ENCODE measurements at regions not wholly inside any gene's neighbourhood (a gene's known extent, or its start where the extent isn't known, plus 50 kb on each side); places are given as distances from the start of the nearest gene placed in this dataset.
"Not testable (repeated sequence)": the region's sequence is repeated elsewhere in the genome, so short reads cannot be mapped to it uniquely, and the experiment has no call there.

DNA sequence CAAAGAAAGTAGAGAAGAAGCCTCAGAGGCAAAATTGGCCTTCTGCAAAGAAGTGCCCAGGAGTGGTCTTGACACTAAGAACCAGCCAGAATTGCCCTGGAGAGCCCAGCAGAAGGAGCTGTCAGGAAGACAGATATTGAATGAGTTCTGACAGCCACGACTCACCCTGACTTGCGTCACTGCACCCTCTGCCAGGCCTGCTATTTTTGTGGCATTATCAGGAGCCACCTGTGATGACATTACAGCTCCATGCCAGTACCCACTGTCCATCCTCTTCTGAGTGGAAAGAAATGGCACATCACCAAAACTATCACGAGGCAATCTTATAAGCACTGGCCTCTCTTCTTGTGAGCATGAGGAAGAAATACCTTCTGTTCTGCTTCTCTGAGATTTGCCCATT lies 67.7 kb downstream of the SMIM20 start:
- DNase-seq: no peak

DNA sequence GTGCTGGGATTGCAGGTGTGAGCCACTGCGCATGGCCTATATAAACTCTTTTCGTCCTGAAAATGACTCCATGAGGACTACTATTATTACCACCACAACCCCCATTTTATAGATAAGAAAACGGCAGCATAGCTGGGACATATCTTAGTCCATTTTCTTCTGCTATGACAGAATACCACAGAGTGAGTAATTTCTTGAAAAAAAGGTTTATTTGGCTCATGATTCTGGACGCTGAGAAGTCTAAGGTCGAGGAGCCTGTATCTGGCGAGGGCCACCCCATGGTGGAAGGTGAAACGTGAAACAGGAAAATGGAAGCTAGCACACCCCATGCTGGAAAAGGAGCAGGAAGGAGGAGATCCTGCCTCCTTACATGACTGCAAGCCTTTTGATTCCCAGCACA lies 68.9 kb downstream of the SMIM20 start:
- DNase-seq: no peak

DNA sequence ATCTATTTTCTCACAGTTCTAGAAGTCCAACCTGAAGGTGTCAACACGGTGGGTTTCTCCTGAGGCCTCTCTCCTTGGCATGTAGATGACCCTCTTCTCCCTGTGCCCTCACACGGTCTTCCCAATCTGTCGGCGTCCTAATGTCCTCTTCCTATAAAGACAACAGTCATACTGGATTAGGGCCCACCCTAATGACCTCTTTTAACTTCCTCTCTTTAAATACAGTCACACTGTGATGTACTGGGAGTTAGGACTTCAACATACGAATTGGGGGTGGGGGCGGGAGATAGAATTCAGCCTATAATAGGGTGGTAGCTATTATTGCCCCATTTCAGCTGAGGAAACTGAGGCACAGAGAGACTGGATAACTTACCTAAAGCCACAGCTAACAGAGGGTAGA lies 70.2 kb downstream of the SMIM20 start:
- DNase-seq: no peak

DNA sequence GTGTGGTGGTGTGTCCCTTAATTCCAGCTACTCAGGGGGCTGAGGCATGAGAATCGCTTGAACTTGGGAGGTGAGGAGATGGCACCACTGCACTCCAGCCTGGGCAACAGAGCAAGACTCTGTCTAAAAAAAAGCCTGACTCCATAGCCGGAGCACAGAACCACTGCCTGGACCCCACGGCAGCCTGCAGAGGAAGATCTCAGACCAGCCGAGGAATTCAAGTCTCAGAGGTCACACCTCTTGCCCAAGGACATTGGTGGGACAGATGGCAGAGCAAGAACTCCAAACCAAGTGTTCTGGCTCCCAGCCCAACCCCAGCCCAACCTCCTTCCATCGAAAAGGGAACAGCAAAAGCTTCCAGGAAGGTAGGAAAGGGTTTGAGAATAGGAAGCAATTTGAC lies 70.8 kb downstream of the SMIM20 start:
- no peak for DNase-seq

DNA sequence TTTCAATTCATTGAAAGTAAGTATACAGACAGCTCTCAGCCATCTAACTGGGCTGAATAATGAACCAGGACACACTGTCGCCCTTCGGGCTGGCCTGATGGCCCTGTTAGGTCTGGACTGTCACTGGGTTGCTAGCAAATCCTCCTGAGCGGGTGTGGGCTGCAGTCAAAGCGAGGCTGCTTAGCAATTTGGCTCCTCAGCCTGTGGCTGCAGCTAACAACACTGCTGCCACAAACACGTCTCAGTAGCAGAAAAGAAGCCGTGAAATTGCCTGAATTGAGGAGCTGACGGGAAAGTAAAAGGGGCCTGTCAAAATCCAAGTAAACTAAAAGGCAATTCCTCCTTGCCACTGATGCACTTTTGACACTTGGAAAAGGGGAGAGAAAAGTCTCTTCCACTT lies 72.8 kb downstream of the SMIM20 start:
- no peak for DNase-seq

DNA sequence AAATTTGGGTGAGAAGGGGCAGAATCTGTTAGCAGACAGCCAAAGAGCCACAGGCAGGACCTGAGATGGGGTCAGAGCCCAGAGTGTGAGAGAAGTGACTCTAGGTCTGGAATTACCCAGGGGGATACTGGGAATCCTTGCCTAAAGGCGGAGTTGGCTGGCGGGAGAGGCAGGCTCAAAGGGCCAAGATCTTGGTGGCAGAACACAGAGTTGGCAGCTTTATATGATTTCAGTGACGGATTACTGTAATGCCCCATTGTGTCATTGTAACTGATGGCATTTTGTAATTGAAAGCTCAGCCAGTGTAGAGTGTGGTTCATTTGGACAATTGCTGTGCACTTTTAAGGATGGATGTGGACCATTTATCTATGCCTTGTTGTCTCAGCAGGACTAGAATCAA lies 77.3 kb downstream of the SMIM20 start:
- no peak for DNase-seq

DNA sequence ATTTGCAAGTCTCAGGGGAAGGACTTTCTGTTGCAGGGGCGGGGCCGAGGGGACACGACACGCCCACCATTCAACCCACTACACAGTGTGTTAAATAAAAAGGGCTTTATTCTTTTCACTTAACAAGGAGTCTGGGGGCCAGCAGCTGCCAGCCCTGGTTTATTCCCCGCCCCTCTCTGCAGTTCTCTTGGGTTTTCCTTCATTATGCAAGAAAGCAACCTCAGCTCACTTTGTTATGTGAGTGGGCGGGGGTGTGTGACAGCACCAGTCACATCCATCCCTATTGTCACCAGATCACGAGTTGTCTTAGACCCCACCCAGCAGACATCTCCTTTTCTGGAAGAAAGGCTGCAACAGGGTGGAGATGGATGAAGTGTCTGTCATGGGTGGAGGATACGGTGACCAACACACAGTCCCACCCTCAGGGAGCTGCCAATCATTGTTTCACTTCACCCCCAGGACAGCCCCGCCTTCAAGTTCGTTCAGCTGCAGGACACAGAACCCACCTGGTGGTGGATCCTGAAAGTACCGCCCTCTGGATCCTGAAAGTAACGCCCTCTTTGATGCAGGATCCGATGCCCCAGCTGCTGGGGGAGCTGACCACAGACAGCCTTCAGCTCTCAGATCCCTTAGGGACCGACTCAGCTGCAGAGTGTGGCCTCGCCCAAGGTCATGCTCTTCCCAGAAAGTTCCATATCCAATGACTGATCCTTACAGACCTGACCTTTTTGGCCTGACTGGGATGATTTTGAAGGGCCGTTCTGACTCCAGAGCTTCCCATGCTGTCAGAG lies 79.6 kb downstream of the SMIM20 start:
- no peak for DNase-seq

DNA sequence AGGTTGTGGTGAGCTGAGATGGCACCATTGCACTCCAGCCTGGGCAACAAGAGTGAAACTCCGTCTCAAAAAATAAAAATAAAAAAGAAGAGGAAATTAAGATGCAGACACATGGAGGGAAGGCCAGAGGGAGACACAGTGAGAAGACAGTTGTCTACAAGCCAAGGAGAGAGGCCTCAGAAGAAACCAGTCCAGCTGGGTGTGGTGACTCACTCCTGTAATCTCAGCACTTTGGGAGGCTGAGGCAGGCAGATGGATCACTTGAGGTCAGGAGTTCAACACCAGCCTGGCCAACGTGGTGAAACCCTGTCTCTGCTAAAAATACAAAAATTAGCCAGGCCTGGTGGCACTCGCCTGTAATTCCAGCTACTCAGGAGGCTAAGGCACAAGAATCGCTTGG lies 80.6 kb downstream of the SMIM20 start:
- not testable (repeated sequence) for DNase-seq

DNA sequence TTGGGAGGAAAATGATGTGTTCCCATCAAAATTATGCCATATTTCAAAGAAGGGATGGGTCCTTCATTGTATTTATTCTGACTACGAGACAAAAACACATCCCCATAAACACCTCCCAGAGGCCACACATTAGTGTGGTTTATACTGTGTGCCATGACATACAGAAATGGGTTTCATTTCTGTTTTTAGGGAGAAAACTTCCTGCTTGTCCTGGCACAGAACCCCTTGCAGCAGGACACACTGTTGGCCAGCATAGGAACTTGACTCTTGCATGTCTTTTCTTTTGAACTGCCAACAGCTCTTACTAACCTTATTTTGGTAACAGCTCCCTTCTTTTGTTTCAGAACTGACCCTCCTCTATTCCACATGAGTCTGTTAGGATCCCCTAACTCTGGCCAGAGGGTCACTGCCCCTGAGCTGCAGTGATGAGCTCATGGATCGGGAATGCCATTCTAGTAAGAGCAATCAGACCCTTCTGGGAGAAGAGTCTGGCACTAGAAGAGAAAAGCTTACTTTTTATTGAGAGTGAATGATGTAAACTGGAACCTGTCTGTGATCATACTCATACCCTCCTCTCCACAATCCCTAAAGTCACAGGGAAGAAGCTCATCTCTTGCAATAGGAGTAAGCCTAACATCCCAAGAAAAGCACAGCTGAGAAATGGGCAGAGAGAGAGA lies 86.4 kb downstream of the SMIM20 start:
- DNase-seq: no peak

DNA sequence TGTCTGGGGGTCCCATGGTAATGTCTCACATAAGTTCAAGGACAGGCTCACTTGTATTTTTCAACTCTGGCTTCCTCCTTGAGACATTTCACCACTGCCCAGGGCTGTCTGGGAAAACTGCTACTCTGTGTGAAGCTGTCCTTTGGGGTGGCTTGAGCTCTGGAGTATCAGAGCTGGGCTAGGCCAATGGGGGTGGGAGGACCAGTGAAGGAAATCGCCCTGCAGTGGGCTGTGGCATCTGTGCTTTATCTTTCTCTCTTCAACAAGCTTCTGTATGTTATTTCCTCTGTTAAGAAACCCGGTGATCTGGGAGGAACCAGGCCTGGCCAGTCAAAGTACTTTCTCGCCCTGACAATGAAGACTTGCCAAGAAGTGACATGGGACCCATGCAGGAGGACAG lies 87.4 kb downstream of the SMIM20 start:
- DNase-seq: no peak

DNA sequence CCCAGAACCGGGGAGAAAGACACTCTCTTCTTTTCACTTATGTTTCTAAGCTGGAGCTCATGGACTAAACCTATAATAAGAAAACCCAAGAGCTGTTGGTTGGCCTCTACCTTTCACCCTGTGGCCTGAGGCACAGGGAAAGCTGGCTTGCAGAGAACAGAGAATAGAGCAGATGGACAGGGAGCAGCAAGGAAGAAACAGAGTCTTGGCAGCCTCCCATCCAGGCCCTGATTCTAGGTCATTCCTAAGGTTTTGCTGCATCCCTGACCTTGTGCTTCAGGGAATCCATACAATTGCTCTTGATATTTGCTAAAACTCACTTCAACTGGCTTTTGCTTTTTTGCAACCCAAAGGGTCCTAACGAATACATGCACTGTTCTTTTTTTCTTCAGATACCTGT lies 87.8 kb downstream of the SMIM20 start:
- DNase-seq: no peak

DNA sequence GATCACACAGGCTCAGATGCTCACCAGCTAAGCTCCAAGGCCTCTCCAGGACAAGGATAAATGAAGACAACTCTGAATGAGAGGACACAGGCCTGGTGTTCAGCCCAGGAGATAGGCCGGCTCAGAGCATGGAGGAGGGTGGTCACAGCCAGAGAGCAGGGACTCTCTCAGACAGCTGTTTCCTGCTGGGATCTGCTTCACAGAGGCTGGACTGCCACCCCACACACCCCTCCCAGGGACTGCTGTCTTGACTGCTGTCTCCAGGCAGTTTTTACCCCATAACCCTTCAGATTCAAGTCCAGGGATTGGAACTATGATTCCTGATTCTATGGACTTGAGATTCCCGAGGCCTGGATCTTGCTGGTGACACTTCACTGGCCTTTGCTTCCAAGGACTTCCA lies 89.0 kb downstream of the SMIM20 start:
- DNase-seq: no peak

DNA sequence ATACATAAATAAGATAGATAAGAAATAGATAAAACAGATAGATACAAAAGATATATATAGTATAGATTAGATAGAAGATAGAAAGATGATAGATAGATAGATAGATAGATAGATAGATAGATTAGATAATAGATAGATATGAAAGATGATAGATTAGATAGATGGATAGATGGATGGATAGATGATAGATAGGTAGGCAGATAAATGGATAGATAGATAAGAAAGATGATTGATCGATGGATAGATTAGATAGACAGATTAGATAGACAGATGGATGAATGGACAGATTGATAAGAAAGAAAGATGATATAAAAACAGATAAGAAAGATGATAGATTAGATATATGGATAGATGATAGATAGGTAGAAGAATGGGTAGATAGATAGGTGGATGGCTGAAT lies 90.3 kb downstream of the SMIM20 start:
- DNase-seq: no peak

DNA sequence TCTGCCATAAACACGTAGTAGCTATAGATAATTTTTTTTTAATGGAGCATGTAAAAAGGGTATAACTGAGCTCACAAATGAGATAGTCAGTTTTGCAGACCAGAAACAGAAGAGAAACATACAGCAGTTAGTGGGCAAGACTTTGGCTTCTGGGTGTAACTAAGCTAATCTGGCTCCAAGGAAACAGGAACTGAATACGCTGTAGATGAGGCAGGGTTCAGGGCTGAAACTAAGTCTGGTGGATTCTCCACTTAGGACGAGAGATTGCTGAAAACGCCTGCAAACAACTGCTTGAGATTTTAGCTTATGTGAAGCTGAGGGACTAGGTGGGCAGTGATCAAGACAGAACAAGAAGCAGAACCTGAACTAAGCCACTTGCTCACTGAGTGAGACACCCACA lies 91.7 kb downstream of the SMIM20 start:
- DNase-seq: no peak

DNA sequence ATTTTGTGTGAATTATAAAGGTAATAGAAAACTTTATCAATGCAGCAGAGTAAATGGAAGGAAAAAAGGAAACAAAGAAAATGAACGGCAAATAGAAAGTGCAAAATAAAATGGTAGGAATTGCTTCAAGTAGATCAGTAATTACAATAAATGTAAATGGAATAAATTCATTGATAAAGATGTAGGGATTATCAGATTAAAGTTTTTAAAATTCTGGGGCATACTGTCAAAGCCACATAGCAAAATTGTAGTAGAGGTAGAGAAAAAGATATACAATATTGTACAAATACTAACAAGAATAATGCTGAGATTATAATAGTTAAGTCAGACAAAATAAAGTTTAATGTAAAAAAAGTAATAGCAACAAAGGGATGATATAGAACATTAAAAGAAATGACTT lies 94.7 kb downstream of the SMIM20 start:
- DNase-seq: no peak

DNA sequence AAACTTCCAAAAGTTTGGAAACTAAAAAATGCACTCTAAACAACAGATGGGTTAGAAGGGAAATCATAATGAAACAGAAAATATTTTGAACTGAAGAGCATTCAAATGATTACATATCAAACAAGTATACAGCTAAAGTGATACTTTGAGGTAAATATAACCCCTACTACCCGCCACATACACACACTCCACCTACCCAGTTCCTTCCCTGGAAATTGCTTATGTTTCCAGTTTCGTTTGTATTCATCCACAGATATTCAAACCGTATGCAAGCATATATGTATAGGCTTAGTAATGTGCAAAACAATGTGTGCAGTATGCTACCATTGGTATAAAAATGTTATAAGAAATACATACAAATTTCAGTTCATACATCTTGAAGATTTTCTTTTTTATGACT lies 95.5 kb downstream of the SMIM20 start:
- no peak for DNase-seq

DNA sequence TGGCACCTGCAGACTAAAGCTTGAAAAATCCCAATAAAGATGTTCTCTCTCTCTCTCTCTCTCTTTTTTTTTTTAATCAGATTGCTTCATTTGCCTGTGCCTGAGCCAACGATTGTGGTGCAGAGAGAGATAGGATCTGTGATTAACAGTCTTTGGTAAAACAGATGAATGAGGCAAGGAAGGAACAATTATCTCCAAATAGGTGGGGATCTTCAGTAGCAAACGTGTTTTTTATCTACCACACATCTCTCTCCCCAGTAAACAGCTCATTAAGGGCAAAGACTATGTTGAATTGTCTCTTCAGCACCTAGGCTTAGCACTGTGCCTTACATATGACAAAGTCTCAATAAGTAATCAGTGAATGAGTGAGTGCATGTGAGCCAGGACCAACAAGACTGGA lies 96.3 kb downstream of the SMIM20 start:
- no peak for DNase-seq

DNA sequence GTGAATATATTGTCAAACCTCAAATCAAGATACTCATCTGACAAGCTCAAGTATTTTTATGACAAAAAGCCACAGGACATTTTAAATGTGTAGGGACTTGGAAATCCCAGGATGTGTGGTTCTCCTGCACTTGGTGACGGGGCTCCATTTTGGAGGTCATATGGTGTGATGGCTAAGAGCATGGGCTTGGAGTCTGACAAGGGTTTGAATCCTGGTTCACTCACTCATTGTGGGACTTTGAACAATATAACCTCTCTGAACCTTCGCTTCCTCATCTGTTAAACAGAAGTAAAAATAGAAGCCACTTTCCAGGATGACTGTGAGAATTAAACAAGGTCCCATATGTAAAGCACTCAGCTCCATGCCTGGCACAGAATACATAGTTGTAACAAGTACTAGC lies 99.6 kb downstream of the SMIM20 start:
- DNase-seq: no peak

DNA sequence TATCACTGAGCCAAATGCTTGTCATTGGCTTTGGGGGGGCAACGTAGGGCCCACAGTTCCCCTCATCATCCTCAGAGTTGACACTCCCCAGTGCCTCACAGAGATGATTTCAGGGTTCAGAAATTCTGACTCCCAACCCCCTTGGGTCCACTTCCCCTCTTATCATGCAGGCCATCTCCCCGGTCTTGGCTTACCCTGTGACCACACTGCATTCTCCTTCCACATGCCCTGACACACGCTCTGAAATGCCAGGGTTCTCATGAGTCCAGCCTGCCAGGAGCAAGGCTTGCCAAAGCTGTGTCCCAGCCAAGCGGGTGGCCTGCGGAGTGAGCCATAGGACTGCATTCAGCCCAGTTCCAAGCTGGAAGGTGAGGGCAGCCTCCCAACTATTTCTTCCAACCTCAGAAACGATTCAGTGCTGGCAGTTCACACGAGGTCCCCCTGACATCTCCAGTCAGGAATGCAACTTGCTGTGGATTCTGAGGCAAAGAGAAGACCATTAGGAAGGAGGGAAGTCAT lies 101.2 kb downstream of the SMIM20 start:
- no peak for DNase-seq

DNA sequence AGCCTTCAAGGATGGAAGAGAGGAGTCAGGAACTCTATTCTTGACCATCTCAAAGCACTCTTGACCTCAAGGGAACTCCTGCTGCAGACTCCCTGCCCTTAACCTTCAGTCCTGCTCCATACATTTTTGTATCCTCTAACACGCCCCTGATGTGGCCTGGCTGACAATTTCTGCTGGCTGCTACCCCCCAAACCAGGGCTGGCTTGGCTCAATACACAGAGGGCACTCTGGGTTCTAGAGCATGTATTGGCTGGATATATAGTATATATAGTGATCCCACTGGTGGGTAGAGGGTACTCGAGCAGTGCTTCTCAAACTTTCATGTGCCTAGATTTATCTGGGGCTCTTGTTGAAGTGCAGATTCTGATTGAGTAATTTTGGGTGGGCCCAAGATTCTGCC lies 101.9 kb downstream of the SMIM20 start:
- no peak for DNase-seq

DNA sequence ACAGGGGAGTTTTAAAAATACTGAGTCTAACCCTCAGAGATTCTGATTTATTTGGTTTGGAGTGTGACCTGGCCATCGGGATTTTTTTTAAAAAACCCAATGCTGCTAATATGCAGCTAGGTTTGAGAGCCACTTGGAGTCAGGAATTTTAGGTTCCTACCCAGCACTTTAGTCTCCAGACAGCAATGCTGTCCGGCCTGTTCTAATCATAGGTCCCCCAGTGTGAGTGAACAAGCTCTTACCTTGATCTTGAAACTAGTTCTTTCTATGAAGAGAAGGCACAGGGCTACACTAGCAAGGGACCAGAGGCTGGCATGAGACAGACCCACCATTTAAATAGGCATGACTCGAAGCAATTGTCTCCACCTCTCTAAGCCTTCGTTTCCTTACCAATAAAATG lies 103.5 kb downstream of the SMIM20 start:
- DNase-seq: no peak

DNA sequence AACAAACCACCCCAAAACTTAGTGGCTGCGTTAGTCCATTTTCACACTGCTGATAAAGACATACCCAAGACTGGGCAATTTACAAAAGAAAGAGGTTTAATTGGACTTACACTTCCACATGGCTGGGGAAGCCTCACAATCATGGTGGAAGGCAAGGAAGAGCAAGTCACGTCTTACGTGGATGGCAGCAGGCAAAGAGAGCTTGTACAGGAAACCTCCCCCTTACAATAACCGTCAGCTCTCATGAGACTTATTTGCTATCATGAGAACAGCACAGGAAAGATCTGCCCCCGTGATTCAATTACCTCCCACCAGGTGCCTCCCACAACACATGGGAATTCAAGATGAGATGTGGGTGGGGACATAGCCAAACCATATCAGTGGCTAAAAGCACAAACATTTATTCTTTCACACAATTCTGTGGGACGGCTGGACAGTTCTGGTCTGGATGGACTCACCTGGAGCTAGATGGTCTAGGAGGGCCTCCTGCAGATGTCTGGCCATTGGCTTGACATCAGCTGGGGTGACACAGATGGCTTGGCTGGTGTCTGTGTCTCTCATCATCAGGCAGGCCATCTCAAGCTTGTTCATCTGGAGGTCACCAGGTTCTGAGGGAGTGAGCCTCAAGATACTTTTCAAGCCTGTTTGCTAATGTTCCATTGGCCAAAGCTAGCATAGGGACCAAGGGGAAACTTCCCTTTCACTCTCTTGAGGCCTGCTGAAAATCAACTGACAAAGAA lies 104.1 kb downstream of the SMIM20 start:
- not testable (repeated sequence) for DNase-seq

DNA sequence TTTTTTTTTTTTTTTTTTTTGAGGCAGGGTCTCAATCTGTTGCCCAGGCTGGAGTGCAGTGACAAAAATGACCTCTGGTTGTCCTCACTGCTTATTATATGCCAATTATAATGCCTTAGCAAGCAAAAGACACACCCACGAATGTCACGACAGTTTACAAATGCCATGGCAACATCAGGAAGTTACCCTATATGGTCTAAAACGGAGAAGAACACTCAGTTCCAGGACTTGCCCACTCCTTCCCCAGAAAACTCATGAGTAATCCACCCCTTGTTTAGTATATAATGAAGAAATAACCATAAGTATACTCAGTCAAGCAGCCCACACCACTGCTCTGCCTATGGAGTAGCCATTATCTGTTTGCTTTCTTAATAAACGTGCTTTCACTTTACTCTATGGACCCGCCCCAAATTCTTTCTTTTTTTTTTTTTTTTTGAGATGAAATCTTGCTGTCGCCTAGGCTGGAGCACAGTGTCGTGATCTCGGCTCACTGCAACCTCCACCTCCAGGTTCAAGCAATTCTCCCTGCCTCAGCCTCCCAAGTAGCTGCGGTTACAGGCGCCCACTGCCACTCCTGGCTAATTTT lies 106.2 kb downstream of the SMIM20 start:
- no peak for DNase-seq

All from effector CD4-positive, alpha-beta T cell (primary cell).